ENCODE measurements at regions not wholly inside any gene's neighbourhood (a gene's known extent, or its start where the extent isn't known, plus 50 kb on each side); places are given as distances from the start of the nearest gene placed in this dataset.

GRCh38 chr10:10302689-10303088 is 715.0 kb upstream of the CELF2 start:
- H3K36me3 ChIP-seq (ENCODE audit: control insufficient read depth in 2 of 2, insufficient read depth in 2 of 2, low read length in 1 of 2), result no peaks in the 10 kb centered on the region
- H3K4me1 ChIP-seq (ENCODE audit: control insufficient read depth in 2 of 2, insufficient read depth in 2 of 2, low read length in 1 of 2), result no peaks in the 10 kb centered on the region
- WGBS, 2 donors, result 84 to 91% methylated on average over 3 of the region's 3 CpGs
- no peak overlapping the region for H3K27ac ChIP-seq (ENCODE audit: low read depth in 2 of 2, low read length in 1 of 2)
- no peaks in the 10 kb centered on the region for H3K27me3 ChIP-seq (ENCODE audit: control insufficient read depth in 1 of 2, insufficient read depth in 2 of 2, low read length in 2 of 2)
- H3K4me3 ChIP-seq (ENCODE audit: low read depth in 1 of 2, low read length in 2 of 2), result no peak overlapping the region
- H3K9me3 ChIP-seq (ENCODE audit: control insufficient read depth in 2 of 2, insufficient read depth in 1 of 2, low read depth in 1 of 2, low read length in 1 of 2), result no peaks in the 10 kb centered on the region

- no peaks in the 10 kb centered on the region for H3K36me3 ChIP-seq (ENCODE audit: control insufficient read depth in 2 of 2, insufficient read depth in 2 of 2, low read length in 1 of 2)
- no peaks in the 10 kb centered on the region for H3K27me3 ChIP-seq (ENCODE audit: control insufficient read depth in 1 of 2, insufficient read depth in 2 of 2, low read length in 2 of 2)
- no peak overlapping the region for H3K4me3 ChIP-seq (ENCODE audit: low read depth in 1 of 2, low read length in 2 of 2)
- no peak overlapping the region for H3K27ac ChIP-seq (ENCODE audit: low read depth in 2 of 2, low read length in 1 of 2)
- H3K4me1 ChIP-seq (ENCODE audit: control insufficient read depth in 2 of 2, insufficient read depth in 2 of 2, low read length in 1 of 2), result no peaks in the 10 kb centered on the region
- no peaks in the 10 kb centered on the region for H3K9me3 ChIP-seq (ENCODE audit: control insufficient read depth in 2 of 2, insufficient read depth in 1 of 2, low read depth in 1 of 2, low read length in 1 of 2)
- 75 to 86% methylated on average over 5 of the region's 5 CpGs for WGBS, 2 donors
Observed at GRCh38 chr10:10307036-10307435, 710.6 kb upstream of the CELF2 start.

GRCh38 chr10:10307551-10307950 is 710.1 kb upstream of the CELF2 start:
- Histone ChIP-seq H3K9me3 (ENCODE audit: control insufficient read depth in 2 of 2, insufficient read depth in 1 of 2, low read depth in 1 of 2, low read length in 1 of 2) (no peaks in the 10 kb centered on the region), H3K27me3 (ENCODE audit: control insufficient read depth in 1 of 2, insufficient read depth in 2 of 2, low read length in 2 of 2) (no peaks in the 10 kb centered on the region), H3K4me3 (ENCODE audit: low read depth in 1 of 2, low read length in 2 of 2) (no peak overlapping the region), H3K4me1 (ENCODE audit: control insufficient read depth in 2 of 2, insufficient read depth in 2 of 2, low read length in 1 of 2) (no peaks in the 10 kb centered on the region), H3K27ac (ENCODE audit: low read depth in 2 of 2, low read length in 1 of 2) (no peak overlapping the region), H3K36me3 (ENCODE audit: control insufficient read depth in 2 of 2, insufficient read depth in 2 of 2, low read length in 1 of 2) (no peaks in the 10 kb centered on the region)
- 39 to 40% methylated on average over 3 of the region's 3 CpGs for WGBS, 2 donors

- Histone ChIP-seq H3K9me3 (ENCODE audit: control insufficient read depth in 2 of 2, insufficient read depth in 1 of 2, low read depth in 1 of 2, low read length in 1 of 2) (no peaks in the 10 kb centered on the region), H3K27ac (ENCODE audit: low read depth in 2 of 2, low read length in 1 of 2) (no peak overlapping the region), H3K27me3 (ENCODE audit: control insufficient read depth in 1 of 2, insufficient read depth in 2 of 2, low read length in 2 of 2) (no peaks in the 10 kb centered on the region), H3K4me3 (ENCODE audit: low read depth in 1 of 2, low read length in 2 of 2) (no peak overlapping the region), H3K36me3 (ENCODE audit: control insufficient read depth in 2 of 2, insufficient read depth in 2 of 2, low read length in 1 of 2) (no peaks in the 10 kb centered on the region), H3K4me1 (ENCODE audit: control insufficient read depth in 2 of 2, insufficient read depth in 2 of 2, low read length in 1 of 2) (no peaks in the 10 kb centered on the region)
- 71 to 88% methylated on average over 1 of the region's 1 CpG for WGBS, 2 donors
Observed at GRCh38 chr10:10310498-10310897, 707.2 kb upstream of the CELF2 start.

GRCh38 chr10:10311966-10312365 is 705.7 kb upstream of the CELF2 start:
- Histone ChIP-seq H3K36me3 (ENCODE audit: control insufficient read depth in 2 of 2, insufficient read depth in 2 of 2, low read length in 1 of 2) (no peaks in the 10 kb centered on the region), H3K9me3 (ENCODE audit: control insufficient read depth in 2 of 2, insufficient read depth in 1 of 2, low read depth in 1 of 2, low read length in 1 of 2) (no peaks in the 10 kb centered on the region), H3K27ac (ENCODE audit: low read depth in 2 of 2, low read length in 1 of 2) (no peak overlapping the region), H3K27me3 (ENCODE audit: control insufficient read depth in 1 of 2, insufficient read depth in 2 of 2, low read length in 2 of 2) (no peaks in the 10 kb centered on the region), H3K4me3 (ENCODE audit: low read depth in 1 of 2, low read length in 2 of 2) (no peak overlapping the region), H3K4me1 (ENCODE audit: control insufficient read depth in 2 of 2, insufficient read depth in 2 of 2, low read length in 1 of 2) (no peaks in the 10 kb centered on the region)
- 84 to 86% methylated on average over 2 of the region's 2 CpGs for WGBS, 2 donors

- no peaks in the 10 kb centered on the region for H3K36me3 ChIP-seq (ENCODE audit: control insufficient read depth in 2 of 2, insufficient read depth in 2 of 2, low read length in 1 of 2)
- H3K4me3 ChIP-seq (ENCODE audit: low read depth in 1 of 2, low read length in 2 of 2), result no peak overlapping the region
- 53% methylated on average over 3 of the region's 3 CpGs for WGBS, 2 donors
- H3K27me3 ChIP-seq (ENCODE audit: control insufficient read depth in 1 of 2, insufficient read depth in 2 of 2, low read length in 2 of 2), result no peaks in the 10 kb centered on the region
- H3K4me1 ChIP-seq (ENCODE audit: control insufficient read depth in 2 of 2, insufficient read depth in 2 of 2, low read length in 1 of 2), result no peaks in the 10 kb centered on the region
- no peak overlapping the region for H3K27ac ChIP-seq (ENCODE audit: low read depth in 2 of 2, low read length in 1 of 2)
- no peaks in the 10 kb centered on the region for H3K9me3 ChIP-seq (ENCODE audit: control insufficient read depth in 2 of 2, insufficient read depth in 1 of 2, low read depth in 1 of 2, low read length in 1 of 2)
Observed at GRCh38 chr10:10313149-10313835, 704.4 kb upstream of the CELF2 start.

GRCh38 chr10:10314626-10315025 is 703.0 kb upstream of the CELF2 start:
- H3K9me3 ChIP-seq (ENCODE audit: control insufficient read depth in 2 of 2, insufficient read depth in 1 of 2, low read depth in 1 of 2, low read length in 1 of 2), result no peaks in the 10 kb centered on the region
- H3K36me3 ChIP-seq (ENCODE audit: control insufficient read depth in 2 of 2, insufficient read depth in 2 of 2, low read length in 1 of 2), result no peaks in the 10 kb centered on the region
- no peaks in the 10 kb centered on the region for H3K27me3 ChIP-seq (ENCODE audit: control insufficient read depth in 1 of 2, insufficient read depth in 2 of 2, low read length in 2 of 2)
- WGBS, 2 donors, result 91 to 92% methylated on average over 2 of the region's 2 CpGs
- no peak overlapping the region for H3K4me3 ChIP-seq (ENCODE audit: low read depth in 1 of 2, low read length in 2 of 2)
- H3K27ac ChIP-seq (ENCODE audit: low read depth in 2 of 2, low read length in 1 of 2), result no peak overlapping the region
- H3K4me1 ChIP-seq (ENCODE audit: control insufficient read depth in 2 of 2, insufficient read depth in 2 of 2, low read length in 1 of 2), result no peaks in the 10 kb centered on the region

- H3K27ac ChIP-seq (ENCODE audit: low read depth in 2 of 2, low read length in 1 of 2), result no peak overlapping the region
- H3K27me3 ChIP-seq (ENCODE audit: control insufficient read depth in 1 of 2, insufficient read depth in 2 of 2, low read length in 2 of 2), result no peaks in the 10 kb centered on the region
- WGBS, 2 donors, result 86 to 97% methylated on average over 1 of the region's 1 CpG
- no peaks in the 10 kb centered on the region for H3K9me3 ChIP-seq (ENCODE audit: control insufficient read depth in 2 of 2, insufficient read depth in 1 of 2, low read depth in 1 of 2, low read length in 1 of 2)
- H3K4me1 ChIP-seq (ENCODE audit: control insufficient read depth in 2 of 2, insufficient read depth in 2 of 2, low read length in 1 of 2), result no peaks in the 10 kb centered on the region
- no peaks in the 10 kb centered on the region for H3K36me3 ChIP-seq (ENCODE audit: control insufficient read depth in 2 of 2, insufficient read depth in 2 of 2, low read length in 1 of 2)
- no peak overlapping the region for H3K4me3 ChIP-seq (ENCODE audit: low read depth in 1 of 2, low read length in 2 of 2)
Observed at GRCh38 chr10:10315989-10316388, 701.7 kb upstream of the CELF2 start.

- no peak overlapping the region for H3K4me3 ChIP-seq (ENCODE audit: low read depth in 1 of 2, low read length in 2 of 2)
- no peaks in the 10 kb centered on the region for H3K36me3 ChIP-seq (ENCODE audit: control insufficient read depth in 2 of 2, insufficient read depth in 2 of 2, low read length in 1 of 2)
- no peaks in the 10 kb centered on the region for H3K4me1 ChIP-seq (ENCODE audit: control insufficient read depth in 2 of 2, insufficient read depth in 2 of 2, low read length in 1 of 2)
- no peaks in the 10 kb centered on the region for H3K9me3 ChIP-seq (ENCODE audit: control insufficient read depth in 2 of 2, insufficient read depth in 1 of 2, low read depth in 1 of 2, low read length in 1 of 2)
- WGBS, 2 donors, result 43 to 53% methylated on average over 1 of the region's 1 CpG
- no peaks in the 10 kb centered on the region for H3K27me3 ChIP-seq (ENCODE audit: control insufficient read depth in 1 of 2, insufficient read depth in 2 of 2, low read length in 2 of 2)
- H3K27ac ChIP-seq (ENCODE audit: low read depth in 2 of 2, low read length in 1 of 2), result no peak overlapping the region
Observed at GRCh38 chr10:10317151-10317550, 700.5 kb upstream of the CELF2 start.

GRCh38 chr10:10318856-10319255 is 698.8 kb upstream of the CELF2 start:
- Histone ChIP-seq H3K27me3 (ENCODE audit: control insufficient read depth in 1 of 2, insufficient read depth in 2 of 2, low read length in 2 of 2) (no peaks in the 10 kb centered on the region), H3K36me3 (ENCODE audit: control insufficient read depth in 2 of 2, insufficient read depth in 2 of 2, low read length in 1 of 2) (no peaks in the 10 kb centered on the region), H3K9me3 (ENCODE audit: control insufficient read depth in 2 of 2, insufficient read depth in 1 of 2, low read depth in 1 of 2, low read length in 1 of 2) (no peaks in the 10 kb centered on the region), H3K4me1 (ENCODE audit: control insufficient read depth in 2 of 2, insufficient read depth in 2 of 2, low read length in 1 of 2) (no peaks in the 10 kb centered on the region), H3K4me3 (ENCODE audit: low read depth in 1 of 2, low read length in 2 of 2) (no peak overlapping the region), H3K27ac (ENCODE audit: low read depth in 2 of 2, low read length in 1 of 2) (no peak overlapping the region)
- WGBS, 2 donors, result 69 to 81% methylated on average over 1 of the region's 1 CpG

Data from esophagus (tissue), 2 donors.